KOPT-K1 (cell line): ENCODE measurements at regions not wholly inside any gene's neighbourhood (a gene's known extent, or its start where the extent isn't known, plus 50 kb on each side); places are given as distances from the start of the nearest gene placed in this dataset.

ENCODE experiments used
- H3K27ac ChIP-seq: fragments of 200-600 bp; sonication (generic); 2 replicates; pipeline ENCODE4 v1.5.1; 2016; ENCODE audit warnings: antibody characterized with exemption, mild to moderate bottlenecking, low read depth, low read length; ENCODE audit not compliant: poor library complexity, severe bottlenecking
- H3K36me3 ChIP-seq: fragments of 200-600 bp; sonication (generic); 2 replicates; pipeline ENCODE4 v1.5.1; 2017; ENCODE audit warnings: antibody characterized with exemption, mild to moderate bottlenecking, low read length, moderate library complexity; ENCODE audit not compliant: insufficient read depth
- H3K9me3 ChIP-seq: fragments of 200-600 bp; sonication (generic); 2 replicates; pipeline ENCODE4 v1.5.1; 2017; ENCODE audit warnings: antibody characterized with exemption, low read length, mild to moderate bottlenecking; ENCODE audit not compliant: insufficient read depth, poor library complexity, severe bottlenecking

GRCh38 chr7:136210079-136210478, 232.9 kb upstream of the MTPN start:
- Histone ChIP-seq H3K36me3 (no peaks in the 10 kb centered on the region), H3K27ac (no peak overlapping the region), H3K9me3 (no peaks in the 10 kb centered on the region)

GRCh38 chr7:136205956-136206355, 228.8 kb upstream of the MTPN start:
- H3K9me3 ChIP-seq, result no peaks in the 10 kb centered on the region
- H3K36me3 ChIP-seq, result no peaks in the 10 kb centered on the region
- no peak overlapping the region for H3K27ac ChIP-seq

- H3K9me3 ChIP-seq, result peaks cover 25% of the 10 kb centered on the region
- H3K36me3 ChIP-seq, result no peaks in the 10 kb centered on the region
- no peak overlapping the region for H3K27ac ChIP-seq
Measured at GRCh38 chr7:136198168-136198567, 221.0 kb upstream of the MTPN start.

- no peaks in the 10 kb centered on the region for H3K36me3 ChIP-seq
- no peak overlapping the region for H3K27ac ChIP-seq
- H3K9me3 ChIP-seq, result peaks cover 25% of the 10 kb centered on the region
Measured at GRCh38 chr7:136194878-136195277, 217.7 kb upstream of the MTPN start.

GRCh38 chr7:136193940-136194339, 216.8 kb upstream of the MTPN start:
- no peak overlapping the region for H3K27ac ChIP-seq
- peaks cover 20% of the 10 kb centered on the region for H3K9me3 ChIP-seq
- H3K36me3 ChIP-seq, result no peaks in the 10 kb centered on the region

- no peaks in the 10 kb centered on the region for H3K36me3 ChIP-seq
- H3K27ac ChIP-seq, result no peak overlapping the region
- no peaks in the 10 kb centered on the region for H3K9me3 ChIP-seq
Measured at GRCh38 chr7:136189506-136189998, 212.4 kb upstream of the MTPN start.

- Histone ChIP-seq H3K27ac (no peak overlapping the region), H3K9me3 (no peaks in the 10 kb centered on the region)
Measured at GRCh38 chr7:136186281-136186680, 209.1 kb upstream of the MTPN start.

GRCh38 chr7:136184719-136185118, 207.6 kb upstream of the MTPN start:
- no peak overlapping the region for H3K27ac ChIP-seq
- H3K36me3 ChIP-seq, result no peaks in the 10 kb centered on the region
- H3K9me3 ChIP-seq, result no peaks in the 10 kb centered on the region

More at GRCh38 chr7:136186281-136186680, 209.1 kb upstream of the MTPN start:
- H3K36me3 ChIP-seq, result no peaks in the 10 kb centered on the region

GRCh38 chr7:136183981-136184380, 206.8 kb upstream of the MTPN start:
- H3K27ac ChIP-seq, result no peak overlapping the region
- no peaks in the 10 kb centered on the region for H3K36me3 ChIP-seq
- no peaks in the 10 kb centered on the region for H3K9me3 ChIP-seq

GRCh38 chr7:136180984-136181383, 203.8 kb upstream of the MTPN start:
- H3K27ac ChIP-seq, result no peak overlapping the region
- H3K9me3 ChIP-seq, result no peaks in the 10 kb centered on the region
- H3K36me3 ChIP-seq, result no peaks in the 10 kb centered on the region

GRCh38 chr7:136179851-136180721, 202.9 kb upstream of the MTPN start:
- Histone ChIP-seq H3K27ac (no peak overlapping the region), H3K36me3 (no peaks in the 10 kb centered on the region)

GRCh38 chr7:136179154-136179553, 202.0 kb upstream of the MTPN start:
- H3K9me3 ChIP-seq, result no peaks in the 10 kb centered on the region
- H3K27ac ChIP-seq, result no peak overlapping the region

More at GRCh38 chr7:136179851-136180721, 202.9 kb upstream of the MTPN start:
- H3K9me3 ChIP-seq, result no peaks in the 10 kb centered on the region

GRCh38 chr7:136174477-136175125, 197.4 kb upstream of the MTPN start:
- no peaks in the 10 kb centered on the region for H3K9me3 ChIP-seq
- no peak overlapping the region for H3K27ac ChIP-seq
- H3K36me3 ChIP-seq, result no peaks in the 10 kb centered on the region

More at GRCh38 chr7:136179154-136179553, 202.0 kb upstream of the MTPN start:
- no peaks in the 10 kb centered on the region for H3K36me3 ChIP-seq

- H3K9me3 ChIP-seq, result no peaks in the 10 kb centered on the region
- no peaks in the 10 kb centered on the region for H3K36me3 ChIP-seq
- H3K27ac ChIP-seq, result no peak overlapping the region
Measured at GRCh38 chr7:136173874-136174273, 196.7 kb upstream of the MTPN start.

- Histone ChIP-seq H3K9me3 (no peaks in the 10 kb centered on the region), H3K27ac (no peak overlapping the region), H3K36me3 (no peaks in the 10 kb centered on the region)
Measured at GRCh38 chr7:136171233-136171632, 194.1 kb upstream of the MTPN start.
